GM12873 (cell line): ENCODE measurements at regions not wholly inside any gene's neighbourhood (a gene's known extent, or its start where the extent isn't known, plus 50 kb on each side); places are given as distances from the start of the nearest gene placed in this dataset.

ENCODE experiments used
- TF ChIP-seq, protein P1 (sequence below): IDR thresholded peaks from 2 replicates; pipeline ENCODE4 v1.5.1; 2012; ENCODE audit warnings: low read depth, mild to moderate bottlenecking, moderate library complexity, low read length, control low read depth; ENCODE audit not compliant: insufficient read depth; ENCODE audit errors: missing control alignments

DNA sequence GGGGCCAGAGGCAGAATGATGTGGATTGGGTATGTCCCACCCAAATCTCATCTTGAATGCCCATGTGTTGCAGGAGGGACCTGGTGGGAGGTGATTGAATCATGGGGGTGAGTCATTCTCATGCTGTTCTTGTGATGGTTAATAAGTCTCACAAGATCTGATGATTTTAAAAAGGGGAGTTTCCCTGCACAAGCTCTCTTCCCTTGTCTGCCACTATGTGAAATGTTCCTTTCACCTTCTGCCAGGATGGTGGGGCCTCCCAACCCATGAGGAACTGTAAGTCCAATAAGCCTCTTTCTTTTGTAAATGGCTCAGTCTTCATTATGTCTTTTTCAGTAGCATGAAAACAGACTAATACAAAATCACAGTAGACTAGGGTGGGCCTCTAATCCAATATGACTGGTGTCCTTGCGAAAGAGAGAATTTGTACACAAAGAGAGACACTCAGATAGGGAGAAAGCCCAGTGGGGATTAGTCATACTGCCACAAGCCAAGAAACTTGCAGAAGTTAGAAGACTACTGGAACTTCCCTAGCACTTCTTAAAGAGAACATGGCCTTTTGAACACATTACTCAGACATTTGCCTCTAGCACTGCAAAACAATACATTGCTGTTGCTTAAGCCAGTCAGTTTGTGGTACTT lies 68.4 kb downstream of the ANXA1 start:
- TF ChIP-seq, protein P1, sequence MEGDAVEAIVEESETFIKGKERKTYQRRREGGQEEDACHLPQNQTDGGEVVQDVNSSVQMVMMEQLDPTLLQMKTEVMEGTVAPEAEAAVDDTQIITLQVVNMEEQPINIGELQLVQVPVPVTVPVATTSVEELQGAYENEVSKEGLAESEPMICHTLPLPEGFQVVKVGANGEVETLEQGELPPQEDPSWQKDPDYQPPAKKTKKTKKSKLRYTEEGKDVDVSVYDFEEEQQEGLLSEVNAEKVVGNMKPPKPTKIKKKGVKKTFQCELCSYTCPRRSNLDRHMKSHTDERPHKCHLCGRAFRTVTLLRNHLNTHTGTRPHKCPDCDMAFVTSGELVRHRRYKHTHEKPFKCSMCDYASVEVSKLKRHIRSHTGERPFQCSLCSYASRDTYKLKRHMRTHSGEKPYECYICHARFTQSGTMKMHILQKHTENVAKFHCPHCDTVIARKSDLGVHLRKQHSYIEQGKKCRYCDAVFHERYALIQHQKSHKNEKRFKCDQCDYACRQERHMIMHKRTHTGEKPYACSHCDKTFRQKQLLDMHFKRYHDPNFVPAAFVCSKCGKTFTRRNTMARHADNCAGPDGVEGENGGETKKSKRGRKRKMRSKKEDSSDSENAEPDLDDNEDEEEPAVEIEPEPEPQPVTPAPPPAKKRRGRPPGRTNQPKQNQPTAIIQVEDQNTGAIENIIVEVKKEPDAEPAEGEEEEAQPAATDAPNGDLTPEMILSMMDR = no peak

DNA sequence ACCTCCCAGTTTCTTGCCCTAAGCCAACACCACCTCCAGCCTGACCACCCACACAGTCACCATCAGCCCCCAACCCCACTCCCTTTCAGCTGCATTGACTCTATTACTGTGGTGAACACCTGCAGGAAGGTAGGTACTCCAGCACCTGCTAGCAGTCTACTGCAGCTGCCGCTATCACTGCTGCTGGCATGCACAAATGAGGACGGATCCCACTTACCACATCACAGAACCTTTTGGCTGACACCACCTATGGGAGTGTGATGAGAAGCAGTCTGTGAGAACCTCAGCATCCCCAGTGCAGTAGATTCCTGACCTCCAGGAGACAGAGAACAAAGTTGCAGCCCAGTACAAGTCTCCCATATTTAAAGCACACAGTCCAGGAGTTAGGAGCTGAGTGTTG lies 71.9 kb downstream of the ANXA1 start:
- TF ChIP-seq, protein P1 = no peak

DNA sequence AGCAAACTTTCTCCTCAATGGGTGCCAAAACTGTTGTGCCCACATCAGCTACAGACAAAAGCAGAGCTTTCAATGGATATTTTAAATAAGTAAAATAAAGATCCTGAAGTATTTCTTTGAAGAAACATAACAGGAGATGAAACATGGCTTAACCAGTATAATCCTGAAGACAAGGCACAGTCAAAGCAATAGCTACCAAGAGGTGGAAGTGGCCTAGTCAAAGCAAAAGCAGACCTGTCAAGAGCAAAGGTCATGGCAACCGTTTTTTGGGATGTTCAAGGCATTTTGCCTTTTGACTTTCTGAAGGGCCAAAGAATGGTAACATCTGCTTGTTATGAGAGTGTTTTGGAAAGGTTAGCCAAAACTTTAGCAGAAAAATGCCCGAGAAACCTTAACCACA lies 77.9 kb downstream of the ANXA1 start:
- TF ChIP-seq, protein P1 = no peak

DNA sequence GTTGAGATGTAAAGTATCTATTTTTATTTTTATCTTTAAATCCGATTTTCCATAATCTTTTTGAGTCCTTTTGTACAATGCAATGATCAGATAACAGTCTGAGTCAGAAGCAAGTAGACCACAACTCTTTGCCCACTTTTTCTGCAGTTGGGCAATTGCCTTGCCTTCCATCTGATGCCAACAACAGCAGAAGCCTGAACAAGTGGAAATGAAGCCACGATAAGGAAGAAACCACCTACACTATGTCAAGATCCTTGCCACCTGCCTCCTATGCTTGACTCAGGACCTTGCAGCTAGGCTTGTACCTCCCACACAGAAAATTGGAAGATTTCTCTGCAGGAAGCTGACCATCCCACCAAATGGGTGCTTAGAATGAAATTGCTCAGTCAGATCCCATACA lies 78.6 kb downstream of the ANXA1 start:
- TF ChIP-seq, protein P1 = no peak

DNA sequence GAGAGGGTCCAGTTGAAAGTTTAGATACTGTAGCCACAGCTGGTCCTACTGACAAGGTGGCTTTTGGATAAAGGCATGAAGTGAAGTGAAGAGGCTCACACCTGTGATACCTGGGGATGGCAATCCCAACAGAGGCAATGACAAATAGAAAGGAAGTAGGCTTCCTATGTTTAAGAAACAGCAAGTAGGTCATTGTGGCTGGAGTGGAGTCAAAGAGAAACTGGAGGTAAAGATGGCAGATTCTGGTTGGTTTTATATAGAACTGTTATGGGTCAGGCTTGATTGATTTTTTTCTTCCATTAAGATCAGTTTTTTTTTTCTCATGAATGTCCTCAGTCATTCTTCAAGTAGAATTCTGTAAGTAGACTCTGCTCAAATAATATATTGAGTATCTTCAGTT lies 79.5 kb downstream of the ANXA1 start:
- TF ChIP-seq, protein P1 = no peak

DNA sequence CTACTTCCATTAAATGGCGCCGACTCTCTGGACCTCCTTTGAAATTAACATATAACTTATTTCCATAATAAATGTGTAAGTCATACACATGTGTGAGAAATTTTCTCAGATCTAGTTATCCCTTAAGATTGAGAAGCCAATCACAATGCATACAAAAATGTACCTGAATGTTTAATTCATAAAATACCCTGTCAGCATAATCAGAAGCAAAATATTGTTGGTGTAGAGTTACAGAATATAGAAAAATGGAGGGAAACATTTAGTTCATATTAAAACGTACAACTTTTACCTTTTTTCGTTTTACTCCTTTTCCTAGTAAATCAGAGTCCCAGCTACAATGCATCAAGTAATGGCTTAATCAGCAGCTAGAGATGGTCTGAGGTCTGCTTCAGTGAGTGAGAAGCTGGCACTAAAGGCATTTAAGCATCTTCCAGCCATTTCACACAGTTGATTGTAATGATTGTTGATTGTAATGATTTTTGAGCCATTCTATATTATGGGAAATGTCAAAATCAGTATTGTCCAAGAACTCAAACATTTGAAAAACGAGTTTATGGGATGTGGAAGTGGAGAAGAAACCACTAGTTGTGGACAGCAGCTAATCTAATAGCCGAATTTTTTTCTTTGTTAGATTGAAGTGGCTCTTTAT lies 81.8 kb downstream of the ANXA1 start:
- TF ChIP-seq, protein P1 = no peak

DNA sequence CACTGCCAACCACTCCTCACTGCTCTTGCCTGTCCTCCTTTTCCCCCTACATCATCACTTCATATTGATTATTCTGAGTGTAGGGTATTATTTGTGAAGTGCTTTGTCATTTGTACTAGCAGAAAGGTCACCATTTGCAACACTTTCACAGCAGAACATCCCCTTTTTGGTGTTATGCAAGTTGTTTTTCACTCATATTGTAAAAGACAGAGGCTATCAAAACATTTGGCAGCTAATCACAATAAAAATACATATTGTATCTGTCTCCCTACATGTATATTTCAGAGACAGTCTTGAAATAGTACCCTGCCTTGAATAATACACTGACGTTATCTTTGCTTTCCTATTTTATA lies 82.3 kb downstream of the ANXA1 start:
- TF ChIP-seq, protein P1 = no peak
